ENCODE measurements at regions not wholly inside any gene's neighbourhood (a gene's known extent, or its start where the extent isn't known, plus 50 kb on each side); places are given as distances from the start of the nearest gene placed in this dataset.

DNA sequence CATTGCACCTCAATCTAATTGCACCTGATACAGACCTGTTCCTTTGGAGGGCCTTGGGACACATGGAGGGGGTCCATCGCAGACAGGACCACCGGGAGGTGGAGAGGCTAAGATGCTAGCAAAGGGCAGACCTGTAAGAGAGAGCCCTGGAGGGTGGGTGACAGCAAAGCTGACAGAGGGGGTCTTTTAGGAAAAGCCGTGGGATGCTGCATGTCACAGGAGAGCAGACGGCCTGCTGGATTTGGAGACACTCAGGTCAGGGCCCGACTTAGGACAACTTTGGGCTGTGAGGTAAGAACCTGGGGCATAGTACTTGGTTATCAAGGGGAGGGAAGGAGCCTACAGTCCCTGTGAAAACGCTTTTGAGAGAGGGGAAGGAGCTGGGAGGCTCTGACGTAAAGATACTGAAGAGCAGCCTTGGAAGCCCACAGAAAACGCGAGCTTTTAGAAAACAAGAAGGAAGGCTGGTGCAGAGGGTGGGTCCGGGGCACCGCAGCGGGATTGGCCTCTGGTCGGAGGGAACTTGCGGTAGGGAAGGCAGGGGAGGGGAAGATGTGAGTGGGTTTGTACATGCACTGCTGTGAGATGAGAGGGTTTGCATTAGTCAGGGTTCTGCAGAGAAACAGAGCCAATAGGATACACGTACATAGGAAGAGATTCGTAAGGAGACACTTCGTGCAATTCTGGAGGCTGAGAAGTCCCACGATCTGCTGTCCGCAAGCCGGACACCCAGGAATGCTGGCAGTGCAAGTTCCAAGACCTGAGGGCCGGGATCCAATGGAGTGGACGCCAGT is 868.5 kb downstream of the TBC1D22A start:
- no peak for TF ChIP-seq CTCF (IDR thresholded peaks at IDR 0.05; ENCODE audit: insufficient read depth, low read length)
- TF ChIP-seq POLR2AphosphoS5 (IDR thresholded peaks at IDR 0.05; ENCODE audit: low read depth), result no peak
- no peak for TF ChIP-seq GABPA (IDR thresholded peaks at IDR 0.05; ENCODE audit: low read depth)

All from HL-60 (cell line).